HPDE6-E6E7 (cell line): ENCODE measurements at regions not wholly inside any gene's neighbourhood (a gene's known extent, or its start where the extent isn't known, plus 50 kb on each side); places are given as distances from the start of the nearest gene placed in this dataset.

ENCODE experiments used
- DNase-seq: peaks from one replicate; pipeline ENCODE4 v3.0.0; 2011; ENCODE audit warnings: missing footprints; ENCODE audit errors: extremely low spot score

DNA sequence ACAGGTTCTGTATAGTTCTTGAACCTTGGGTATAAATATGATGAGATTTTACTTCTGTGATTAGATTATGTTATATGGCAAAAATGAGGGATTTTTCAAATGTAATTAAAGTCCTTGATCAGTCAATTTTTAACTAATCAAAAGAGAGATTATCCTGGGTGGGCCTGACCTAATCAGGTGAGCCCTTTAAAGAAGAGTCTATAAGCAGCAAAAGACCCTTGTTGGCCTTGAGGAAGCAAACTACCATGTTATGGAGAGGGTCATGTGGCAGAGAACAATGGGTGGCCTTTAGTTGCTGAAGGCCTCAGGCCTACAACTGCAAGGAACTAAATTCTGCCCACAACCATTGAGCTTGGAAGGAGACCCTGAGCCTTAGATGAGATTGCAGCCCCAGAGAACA is 102.5 kb upstream of the RIPOR2 start:
- DNase-seq: no peak

- DNase-seq: no peak
These were observed 103.2 kb upstream of the RIPOR2 start for GRCh38 chr6:25038999-25039398.

- no peak for DNase-seq
These were observed 105.8 kb upstream of the RIPOR2 start for GRCh38 chr6:25041485-25042035.

GRCh38 chr6:25042036-25042521 is 106.3 kb upstream of the RIPOR2 start:
- no peak for DNase-seq

DNA sequence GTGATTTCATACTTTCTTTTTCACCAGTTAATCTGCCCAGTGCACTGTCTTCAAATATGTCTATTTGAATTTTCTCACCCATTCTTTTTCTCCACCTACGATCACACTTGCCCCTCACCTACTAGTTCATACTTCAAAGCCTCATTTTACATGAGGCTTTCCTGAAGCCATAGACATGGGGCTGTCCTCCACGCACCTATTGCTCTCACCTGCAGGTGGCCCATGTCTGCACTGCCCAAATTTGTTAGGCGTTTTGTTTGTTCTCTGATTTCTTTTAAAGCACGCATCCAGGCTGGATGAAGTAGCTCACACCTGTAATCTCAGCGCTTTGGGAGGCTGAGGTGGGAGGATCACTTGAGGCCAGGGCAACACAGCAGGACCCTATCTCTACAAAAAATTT is 106.8 kb upstream of the RIPOR2 start:
- DNase-seq: no peak

- no peak for DNase-seq
These were observed 107.4 kb upstream of the RIPOR2 start for GRCh38 chr6:25042984-25043725.

DNA sequence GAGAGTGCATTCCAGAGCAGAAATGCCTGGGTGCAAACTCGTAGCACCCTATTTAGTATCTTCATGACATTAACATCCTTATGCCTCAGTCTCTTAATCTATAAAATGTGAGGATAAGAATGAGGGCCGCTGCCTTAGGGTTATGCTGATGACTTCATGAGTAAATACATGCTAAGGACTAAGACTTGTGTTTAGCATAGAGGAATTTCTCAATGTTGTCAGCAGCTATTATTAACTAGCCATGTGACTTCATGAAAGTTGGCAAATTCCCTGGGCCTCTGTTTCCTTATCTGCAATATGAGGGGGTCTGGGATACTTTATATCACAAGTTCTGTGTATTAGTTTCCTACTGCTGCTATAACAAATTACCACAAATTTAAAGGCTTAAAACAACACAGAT is 108.1 kb upstream of the RIPOR2 start:
- no peak for DNase-seq

DNA sequence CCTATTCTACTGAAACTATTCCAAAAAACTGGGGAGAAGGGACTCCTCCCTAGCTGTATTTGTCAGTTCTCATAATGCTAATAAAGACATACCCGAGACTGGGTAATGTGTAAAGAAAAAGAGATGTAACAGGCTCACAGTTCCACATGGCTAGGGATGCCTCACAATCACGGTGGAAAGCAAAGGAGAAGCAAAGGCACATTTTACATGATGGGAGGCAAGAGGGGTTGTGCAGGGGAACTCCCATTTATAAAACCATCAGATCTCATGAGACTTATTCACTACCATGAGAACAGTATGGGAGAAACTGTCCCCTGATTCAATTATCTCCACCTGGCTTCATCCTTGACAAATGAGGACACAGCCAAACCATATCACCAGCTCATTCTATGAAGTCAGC is 111.2 kb upstream of the RIPOR2 start:
- DNase-seq: no peak

GRCh38 chr6:25050356-25050755 is 114.6 kb upstream of the RIPOR2 start:
- no peak for DNase-seq

DNA sequence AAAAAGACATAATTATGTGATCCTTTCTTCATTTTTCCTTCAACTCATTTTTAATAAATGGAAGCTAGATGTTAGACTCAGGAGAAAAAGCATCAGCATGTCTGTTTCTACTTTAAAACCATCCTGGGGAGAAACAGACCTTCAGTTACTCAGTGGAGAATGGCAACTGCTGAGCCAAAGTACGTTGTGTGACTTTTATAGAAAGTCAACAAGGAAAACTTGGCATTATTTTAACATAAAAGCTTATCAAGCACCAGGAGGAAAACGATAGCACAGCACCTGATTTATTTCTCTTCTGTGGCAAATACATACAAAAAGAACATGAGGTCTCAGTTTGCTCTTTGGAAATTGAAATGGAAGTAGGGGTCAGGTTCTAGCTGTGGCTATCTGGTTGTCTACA is 115.3 kb upstream of the RIPOR2 start:
- no peak for DNase-seq

- DNase-seq: no peak
These were observed 116.4 kb upstream of the RIPOR2 start for GRCh38 chr6:25052181-25052580.

DNA sequence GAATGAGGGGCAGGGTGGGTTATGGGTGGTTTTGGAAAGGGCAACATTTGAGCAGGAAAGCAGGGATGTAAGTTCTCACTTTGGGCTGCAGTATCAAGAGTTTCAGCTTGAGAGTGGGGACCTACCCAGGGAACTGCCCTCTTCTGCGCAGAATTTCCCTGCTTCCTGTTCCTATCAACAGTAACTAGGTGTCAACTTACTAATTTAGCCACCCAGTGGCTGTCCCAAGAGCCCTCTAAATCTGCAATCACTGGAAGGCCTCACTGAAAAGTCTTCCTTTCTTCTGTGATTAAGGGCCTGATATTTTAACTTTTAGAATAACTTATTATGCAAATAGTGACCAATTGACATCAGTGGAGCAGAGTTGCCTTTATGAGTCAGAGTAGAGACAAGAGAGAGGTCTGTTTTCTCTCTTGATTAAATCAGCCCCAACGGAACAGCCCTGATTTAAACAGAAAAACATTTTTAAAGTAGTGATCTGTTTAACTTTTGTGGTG is 118.2 kb upstream of the RIPOR2 start:
- no peak for DNase-seq

DNA sequence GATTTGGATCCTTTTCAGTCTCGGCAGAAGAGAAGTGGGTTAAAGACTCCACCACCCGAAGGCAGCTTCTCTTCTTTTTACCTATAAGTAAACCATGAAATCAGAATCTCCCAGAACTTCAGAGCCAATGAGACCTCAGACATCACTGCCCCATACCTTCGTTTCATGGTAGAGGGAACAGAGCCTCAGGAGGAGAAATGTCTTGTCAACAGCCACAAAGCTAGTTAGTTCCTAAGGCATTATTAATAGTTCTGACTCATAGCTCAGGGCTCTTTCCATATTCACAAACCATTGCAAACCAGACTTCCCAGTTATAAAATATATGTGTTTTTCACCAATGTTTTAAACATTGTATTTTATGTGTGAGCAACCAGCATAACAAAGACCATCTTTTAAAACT is 118.7 kb upstream of the RIPOR2 start:
- DNase-seq: no peak

DNA sequence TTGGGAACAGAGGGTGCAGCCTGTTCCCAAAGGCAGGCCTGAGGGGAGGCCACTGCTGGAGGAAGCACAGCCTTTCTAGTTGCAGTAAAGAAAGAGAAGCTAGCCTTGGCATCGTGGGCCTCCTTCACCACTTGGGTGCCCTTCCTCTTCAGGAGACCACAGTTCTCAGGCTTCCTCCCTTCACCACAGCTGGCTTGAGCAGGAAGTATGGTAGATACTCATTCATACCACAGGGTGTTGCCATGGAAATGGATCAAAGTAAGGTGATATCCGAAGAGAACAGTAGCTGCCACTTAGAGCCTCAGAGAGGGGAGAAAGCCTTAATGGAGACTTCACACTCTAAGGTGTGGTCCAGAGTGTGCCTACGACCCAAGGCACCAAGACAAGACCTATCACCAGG is 120.4 kb upstream of the RIPOR2 start:
- no peak for DNase-seq

GRCh38 chr6:25057111-25057905 is 121.5 kb upstream of the RIPOR2 start:
- no peak for DNase-seq

GRCh38 chr6:25058441-25058840 is 122.7 kb upstream of the RIPOR2 start:
- DNase-seq: no peak

GRCh38 chr6:25058941-25059340 is 123.2 kb upstream of the RIPOR2 start:
- DNase-seq: no peak

GRCh38 chr6:25060522-25060921 is 124.8 kb upstream of the RIPOR2 start:
- DNase-seq: no peak

GRCh38 chr6:25061289-25061936 is 125.7 kb upstream of the RIPOR2 start:
- DNase-seq: no peak

DNA sequence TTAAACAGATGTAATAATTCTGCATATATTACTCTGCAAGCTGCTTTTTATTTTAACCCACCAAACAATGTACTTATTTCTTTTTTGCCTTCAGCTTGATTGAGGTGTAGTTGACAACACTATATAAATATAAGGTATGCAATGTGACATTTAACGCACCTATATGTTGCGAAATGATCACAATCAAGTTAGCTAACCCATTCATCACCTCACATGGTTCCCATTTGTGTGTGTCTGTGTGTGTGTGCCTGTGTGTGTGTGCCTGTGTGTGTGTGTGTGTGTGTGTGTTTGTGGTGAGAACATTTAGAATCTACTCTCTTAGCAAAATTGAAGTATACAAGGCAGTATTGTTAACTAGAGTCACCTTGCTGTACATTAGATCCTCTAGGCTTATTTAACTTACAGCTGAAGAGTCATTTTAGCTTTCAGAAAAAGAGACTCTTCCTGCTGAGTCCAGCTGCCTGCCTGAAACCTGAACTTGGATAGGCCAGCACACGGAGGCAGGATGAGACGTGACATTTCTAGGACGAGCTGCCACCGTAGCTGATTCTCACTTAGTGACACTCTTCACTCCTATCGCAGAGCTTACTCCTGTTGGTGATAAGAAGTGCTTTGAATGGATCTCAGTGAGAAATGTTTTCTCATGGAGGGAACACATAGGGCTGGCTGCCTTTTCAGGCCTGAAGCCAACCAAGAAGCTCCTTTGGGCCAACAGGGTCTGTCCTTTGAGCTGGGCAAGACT is 126.5 kb upstream of the RIPOR2 start:
- no peak for DNase-seq

GRCh38 chr6:25064006-25064405 is 128.2 kb upstream of the RIPOR2 start:
- no peak for DNase-seq
